Fibroblast of lung (primary cell): ENCODE measurements at regions not wholly inside any gene's neighbourhood (a gene's known extent, or its start where the extent isn't known, plus 50 kb on each side); places are given as distances from the start of the nearest gene placed in this dataset.

Experiments used
- DNase-seq, 2 donors: peaks; one replicate each; pipeline versions ENCODE4 v3.0.0 to v3.0.0-alpha.2; 2010; ENCODE audit warnings: low read depth in 2 of 2
- H2AFZ ChIP-seq: 2 replicates; pipeline ENCODE4 v1.5.1; 2012; ENCODE audit warnings: low read length, control low read depth, inconsistent platforms
- H3K27ac ChIP-seq: 2 replicates; pipeline ENCODE4 v1.5.1; 2011; ENCODE audit warnings: low read length, control low read depth; ENCODE audit not compliant: insufficient read depth
- H3K27me3 ChIP-seq: 2 replicates; pipeline ENCODE4 v1.5.1; 2011; ENCODE audit warnings: mild to moderate bottlenecking, low read length; ENCODE audit not compliant: control insufficient read depth, insufficient read depth
- H3K36me3 ChIP-seq: 2 replicates; pipeline ENCODE4 v1.5.1; 2011; ENCODE audit warnings: low read length; ENCODE audit not compliant: control insufficient read depth, insufficient read depth
- H3K4me1 ChIP-seq: 2 replicates; pipeline ENCODE4 v1.5.1; 2011; ENCODE audit warnings: low read length; ENCODE audit not compliant: control insufficient read depth, insufficient read depth; ENCODE audit errors: extremely low read depth
- H3K4me2 ChIP-seq: 2 replicates; pipeline ENCODE4 v1.5.1; 2011; ENCODE audit warnings: low read length, control low read depth; ENCODE audit not compliant: insufficient read depth; ENCODE audit errors: extremely low read depth
- H3K4me3 ChIP-seq, 4 experiments: fragments of 200-600 bp in 1 of 4; sonication (generic) in 1 of 4; replicated peaks in 1 of 4; 2 replicates each; pipeline ENCODE4 v1.5.1; 2011 to 2016; ENCODE audit warnings: low read length in 4 of 4, low read depth in 3 of 4, mild to moderate bottlenecking in 3 of 4, control low read depth in 2 of 4, inconsistent platforms in 1 of 4, mixed read lengths in 1 of 4; ENCODE audit not compliant: insufficient read depth in 1 of 4; ENCODE audit errors: control extremely low read depth in 1 of 4
- H3K79me2 ChIP-seq: 2 replicates; pipeline ENCODE4 v1.5.1; 2012; ENCODE audit warnings: mild to moderate bottlenecking, low read length, inconsistent platforms; ENCODE audit not compliant: control insufficient read depth, insufficient read depth
- H3K9ac ChIP-seq: 2 replicates; pipeline ENCODE4 v1.5.1; 2011; ENCODE audit warnings: mild to moderate bottlenecking, low read length, control low read depth; ENCODE audit not compliant: insufficient read depth
- H3K9me3 ChIP-seq: 2 replicates; pipeline ENCODE4 v1.5.1; 2012; ENCODE audit warnings: low read depth, low read length; ENCODE audit not compliant: control insufficient read depth, insufficient read depth
- H4K20me1 ChIP-seq: 2 replicates; pipeline ENCODE4 v1.5.1; 2011; ENCODE audit warnings: low read length; ENCODE audit not compliant: control insufficient read depth, insufficient read depth; ENCODE audit errors: extremely low read depth
- CTCF ChIP-seq, 2 donors: IDR thresholded peaks in 1 of 2; conservative IDR thresholded peaks in 1 of 2; 1 replicate in 1 of 2; 2 replicates in 1 of 2; pipeline ENCODE4 v1.5.1; 2011 to 2012; ENCODE audit warnings: low read length in 2 of 2, control low read depth in 1 of 2, inconsistent platforms in 1 of 2, low read depth in 1 of 2, mild to moderate bottlenecking in 1 of 2
- EZH2 ChIP-seq: IDR thresholded peaks from 2 replicates; pipeline ENCODE4 v1.5.1; 2012; ENCODE audit warnings: low read length, control low read depth, mild to moderate bottlenecking; ENCODE audit errors: missing control alignments

GRCh38 chr6:141173529-141173928 lies 959.2 kb upstream of the GJE1 start:
- no peak for DNase-seq
- no peaks in the 10 kb centered on the region for H3K36me3 ChIP-seq
- H3K4me2 ChIP-seq: no peak overlapping the region
- H3K27ac ChIP-seq: no peak overlapping the region
- no peak overlapping the region for H2AFZ ChIP-seq
- H3K79me2 ChIP-seq: no peaks in the 10 kb centered on the region
- no peak overlapping the region for H3K4me3 ChIP-seq
- no peaks in the 10 kb centered on the region for H3K4me1 ChIP-seq
- no peaks in the 10 kb centered on the region for H4K20me1 ChIP-seq
- no peak for TF ChIP-seq CTCF (conservative IDR thresholded peaks at IDR 0.05 in 1 of 2, IDR thresholded peaks at IDR 0.05 in 1 of 2; ENCODE audit: low read depth in 1 of 2, low read length in 2 of 2)
- no peak for TF ChIP-seq EZH2
- no peaks in the 10 kb centered on the region for H3K9me3 ChIP-seq
- no peaks in the 10 kb centered on the region for H3K27me3 ChIP-seq
- H3K9ac ChIP-seq: no peak overlapping the region

GRCh38 chr6:141169419-141169818 lies 963.3 kb upstream of the GJE1 start:
- H3K9me3 ChIP-seq: no peaks in the 10 kb centered on the region
- H3K4me2 ChIP-seq: no peak overlapping the region
- DNase-seq: peak; percentile 47 to 80
- no peak overlapping the region for H3K9ac ChIP-seq
- no peak overlapping the region for H3K4me3 ChIP-seq
- no peaks in the 10 kb centered on the region for H3K27me3 ChIP-seq
- no peak overlapping the region for H2AFZ ChIP-seq
- no peaks in the 10 kb centered on the region for H3K4me1 ChIP-seq
- H3K36me3 ChIP-seq: no peaks in the 10 kb centered on the region
- H4K20me1 ChIP-seq: no peaks in the 10 kb centered on the region
- TF ChIP-seq EZH2 (no peak), CTCF (conservative IDR thresholded peaks at IDR 0.05 in 1 of 2, IDR thresholded peaks at IDR 0.05 in 1 of 2; ENCODE audit: low read depth in 1 of 2, low read length in 2 of 2) (no peak)
- no peaks in the 10 kb centered on the region for H3K79me2 ChIP-seq
- H3K27ac ChIP-seq: no peak overlapping the region

- no peak for TF ChIP-seq CTCF (conservative IDR thresholded peaks at IDR 0.05 in 1 of 2, IDR thresholded peaks at IDR 0.05 in 1 of 2; ENCODE audit: low read depth in 1 of 2, low read length in 2 of 2)
- TF ChIP-seq EZH2: no peak
- Histone ChIP-seq H3K4me2 (no peak overlapping the region), H2AFZ (no peak overlapping the region), H3K9ac (no peak overlapping the region), H3K4me3 (no peak overlapping the region), H3K4me1 (no peaks in the 10 kb centered on the region), H3K9me3 (no peaks in the 10 kb centered on the region), H3K27me3 (no peaks in the 10 kb centered on the region), H3K79me2 (no peaks in the 10 kb centered on the region), H3K36me3 (no peaks in the 10 kb centered on the region), H4K20me1 (no peaks in the 10 kb centered on the region), H3K27ac (no peak overlapping the region)
- no peak for DNase-seq
Observed at GRCh38 chr6:141167945-141168344, 964.8 kb upstream of the GJE1 start.
